WI38 (cell line): ENCODE measurements at regions not wholly inside any gene's neighbourhood (a gene's known extent, or its start where the extent isn't known, plus 50 kb on each side); places are given as distances from the start of the nearest gene placed in this dataset.

Source experiments
- H3K4me3 ChIP-seq: 2 replicates; pipeline ENCODE4 v1.5.1; 2011; ENCODE audit warnings: low read depth, mild to moderate bottlenecking, control low read depth, low read length
- CTCF ChIP-seq: IDR thresholded peaks from 2 replicates; pipeline ENCODE4 v1.5.1; 2012; ENCODE audit warnings: low read depth, mild to moderate bottlenecking, control low read depth, low read length

- TF ChIP-seq CTCF: no peak
- peak overlapping the region; percentile 45 for H3K4me3 ChIP-seq
Measured at GRCh38 chr2:237171396-237171795, 85.7 kb downstream of the COPS8 start.

GRCh38 chr2:237171881-237172280, 86.2 kb downstream of the COPS8 start:
- TF ChIP-seq CTCF: no peak

GRCh38 chr2:237177052-237177451, 91.4 kb downstream of the COPS8 start:
- no peak for TF ChIP-seq CTCF

More at GRCh38 chr2:237171881-237172280, 86.2 kb downstream of the COPS8 start:
- H3K4me3 ChIP-seq: 0 out of 2 replicates have a peak overlapping the region, but pooled peaks have one; percentile 7

GRCh38 chr2:237177986-237178385, 92.3 kb downstream of the COPS8 start:
- TF ChIP-seq CTCF: no peak
- H3K4me3 ChIP-seq: no peak overlapping the region

More at GRCh38 chr2:237177052-237177451, 91.4 kb downstream of the COPS8 start:
- no peak overlapping the region for H3K4me3 ChIP-seq

GRCh38 chr2:237178396-237178795, 92.7 kb downstream of the COPS8 start:
- no peak for TF ChIP-seq CTCF
- H3K4me3 ChIP-seq: no peak overlapping the region

GRCh38 chr2:237179161-237179560, 93.5 kb downstream of the COPS8 start:
- TF ChIP-seq CTCF: no peak
- H3K4me3 ChIP-seq: no peak overlapping the region

DNA sequence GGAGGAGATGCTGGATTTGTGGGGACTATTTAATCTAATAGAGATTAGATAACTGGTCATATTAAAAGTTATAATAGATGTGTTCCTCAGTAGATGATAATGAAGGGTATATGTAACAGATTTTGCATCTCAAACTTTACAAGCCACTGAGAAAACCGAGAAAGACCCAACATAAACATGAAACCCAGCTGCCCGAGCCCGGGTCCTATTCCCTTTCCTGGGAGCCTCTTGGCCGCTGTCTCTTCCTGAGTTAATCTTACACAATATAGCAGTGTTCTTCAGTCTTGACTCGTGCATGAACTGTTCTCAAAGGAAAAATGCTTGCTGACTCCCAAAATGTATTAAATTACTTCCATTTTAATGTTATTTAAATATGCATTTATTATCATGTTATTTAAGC, 94.5 kb downstream of the COPS8 start:
- H3K4me3 ChIP-seq: no peak overlapping the region
- TF ChIP-seq CTCF: no peak
